A549 (cell line): ENCODE measurements at regions not wholly inside any gene's neighbourhood (a gene's known extent, or its start where the extent isn't known, plus 50 kb on each side); places are given as distances from the start of the nearest gene placed in this dataset.

Source experiments
- ATAC-seq, 2 experiments: fragments of 200-7000 bp in 1 of 2; fragments of >200 bp in 1 of 2; cut with Nextera tagmentation in 1 of 2; cut with Tn5 transposase in 1 of 2; 3 replicates each; pipeline versions ENCODE4 v1.8.0 to v1.9.1; 2018 to 2020; ENCODE audit warnings: mild to moderate bottlenecking in 1 of 2, moderate library complexity in 1 of 2
- CTCF ChIA-PET: fragments of 300-600 bp; sonication (Branson Sonifier 250); formaldehyde crosslinking; extraction: SDS; loops from one replicate; lab custom pipeline; 2021; ENCODE audit warnings: antibody characterized with exemption, inconsistent platforms; lab: Yijun Ruan, JAX
- POLR2A ChIA-PET: fragments of 350-600 bp; formaldehyde crosslinking; extraction: SDS; loops from one replicate; lab custom pipeline; 2021; ENCODE audit warnings: antibody characterized with exemption, inconsistent platforms; lab: Yijun Ruan, JAX
- DNase-seq, 2 experiments: peaks; one replicate each; pipeline versions ENCODE4 v3.0.0 to v3.0.0-alpha.2; 2011 to 2016; ENCODE audit warnings: low read depth in 1 of 2, low spot score in 1 of 2
- FAIRE-seq: peaks from 2 replicates; lab custom pipeline; 2011; peaks lifted over from hg19 to GRCh38; lab: Jason Lieb, UNC
- H3K27ac ChIP-seq, 2 experiments: fragments of >200 bp; sonication (Bioruptor Twin); formaldehyde crosslinking; 3 replicates each; pipeline ENCODE4 v1.5.1; 2016 to 2017
- H3K4me1 ChIP-seq: fragments of >200 bp; sonication (Bioruptor Twin); formaldehyde crosslinking; 3 replicates; pipeline ENCODE4 v1.6.1; 2016
- H3K4me2 ChIP-seq: fragments of >200 bp; sonication (Bioruptor Twin); formaldehyde crosslinking; 3 replicates; pipeline ENCODE4 v1.6.1; 2016
- H3K4me3 ChIP-seq: fragments of >200 bp; sonication (Bioruptor Twin); formaldehyde crosslinking; 3 replicates; pipeline ENCODE4 v1.5.1; 2016
- H3K9me3 ChIP-seq: fragments of >200 bp; sonication (Bioruptor Twin); formaldehyde crosslinking; 3 replicates; pipeline ENCODE4 v1.6.1; 2016
- BHLHE40 ChIP-seq: IDR thresholded peaks from 2 replicates; pipeline ENCODE4 v1.6.1; 2012; ENCODE audit warnings: low read depth, low read length, inconsistent platforms
- CBX2 ChIP-seq: fragments of 200-600 bp; sonication (generic); IDR thresholded peaks from 2 replicates; pipeline ENCODE4 v1.6.1; 2016; ENCODE audit warnings: low read depth, mild to moderate bottlenecking, borderline replicate concordance
- CBX8 ChIP-seq: fragments of 200-600 bp; sonication (generic); IDR thresholded peaks from 2 replicates; pipeline ENCODE4 v1.6.1; 2016
- CEBPB ChIP-seq, 2 experiments: fragments of >200 bp in 1 of 2; sonication (Bioruptor Twin) in 1 of 2; formaldehyde crosslinking in 1 of 2; IDR thresholded peaks; 2 replicates each; pipeline ENCODE4 v1.6.1; 2012 to 2016
- CHD2 ChIP-seq: fragments of 150-350 bp; IDR thresholded peaks from 2 replicates; pipeline ENCODE4 v1.6.1; 2014; ENCODE audit warnings: low read length; ENCODE audit not compliant: partially characterized antibody
- EHF ChIP-seq: fragments of 250-450 bp; sonication (Bioruptor Pico); IDR thresholded peaks from 2 replicates; pipeline ENCODE4 v1.5.0; 2020; ENCODE audit warnings: mild to moderate bottlenecking
- FOSB ChIP-seq: fragments of 250-450 bp; sonication (Bioruptor Pico); IDR thresholded peaks from 2 replicates; pipeline ENCODE4 v1.5.0; 2020; ENCODE audit warnings: mild to moderate bottlenecking, moderate library complexity
- GATA3 ChIP-seq: IDR thresholded peaks from 2 replicates; pipeline ENCODE4 v1.6.1; 2012; ENCODE audit warnings: borderline replicate concordance
- HDAC2 ChIP-seq: fragments of 200-600 bp; sonication (generic); IDR thresholded peaks from 2 replicates; pipeline ENCODE4 v1.6.1; 2016
- HOXB13 ChIP-seq: fragments of 250-450 bp; sonication (Bioruptor Pico); IDR thresholded peaks from 2 replicates; pipeline ENCODE4 v1.5.0; 2020; ENCODE audit warnings: low read depth, mild to moderate bottlenecking, moderate library complexity
- JUN ChIP-seq, 2 experiments: fragments of >200 bp; sonication (Bioruptor Twin); formaldehyde crosslinking; IDR thresholded peaks; 2 replicates in 1 of 2; 3 replicates in 1 of 2; pipeline ENCODE4 v1.6.1; 2016 to 2017
- KDM5A ChIP-seq: fragments of 200-600 bp; sonication (generic); IDR thresholded peaks from 2 replicates; pipeline ENCODE4 v1.6.1; 2016; ENCODE audit warnings: antibody characterized with exemption, mild to moderate bottlenecking
- MAZ ChIP-seq: fragments of 150-350 bp; IDR thresholded peaks from 2 replicates; pipeline ENCODE4 v1.6.1; 2014; ENCODE audit warnings: antibody characterized with exemption, low read depth, low read length, borderline replicate concordance
- MYC ChIP-seq: IDR thresholded peaks from 2 replicates; pipeline ENCODE4 v1.6.1; 2012; ENCODE audit warnings: mild to moderate bottlenecking, inconsistent platforms, low read length, improper control_type of control experiment, borderline replicate concordance
- NR3C1 ChIP-seq: fragments of >200 bp; sonication (Bioruptor Twin); formaldehyde crosslinking; IDR thresholded peaks from 3 replicates; pipeline ENCODE4 v1.6.1; 2017
- PBX3 ChIP-seq: IDR thresholded peaks from 2 replicates; pipeline ENCODE4 v1.6.1; 2012
- POLR2A ChIP-seq: IDR thresholded peaks from 2 replicates; pipeline ENCODE4 v1.6.1; 2012; ENCODE audit warnings: mild to moderate bottlenecking, low read length
- RAD21 ChIP-seq, 2 experiments: fragments of >200 bp in 1 of 2; sonication (Bioruptor Twin) in 1 of 2; formaldehyde crosslinking in 1 of 2; IDR thresholded peaks in 1 of 2; conservative IDR thresholded peaks in 1 of 2; 2 replicates in 1 of 2; 3 replicates in 1 of 2; pipeline ENCODE4 v1.6.1; 2012 to 2018; ENCODE audit warnings: inconsistent platforms in 1 of 2
- RARB ChIP-seq: fragments of 250-450 bp; sonication (Bioruptor Pico); IDR thresholded peaks from 2 replicates; pipeline ENCODE4 v1.8.0; 2021; ENCODE audit warnings: mild to moderate bottlenecking, moderate library complexity
- RFX5 ChIP-seq: fragments of 450-650 bp; IDR thresholded peaks from 2 replicates; pipeline ENCODE4 v1.7.1; 2014; ENCODE audit warnings: antibody characterized with exemption, mild to moderate bottlenecking, moderate library complexity
- RNF2 ChIP-seq: fragments of 200-600 bp; sonication (generic); IDR thresholded peaks from 2 replicates; pipeline ENCODE4 v1.6.1; 2016; ENCODE audit warnings: low read depth, mild to moderate bottlenecking, antibody characterized with exemption, moderate library complexity, borderline replicate concordance
- TP53 ChIP-seq: fragments of 250-450 bp; sonication (Bioruptor Pico); IDR thresholded peaks from 2 replicates; pipeline ENCODE4 v1.5.0; 2021; ENCODE audit warnings: mild to moderate bottlenecking, moderate library complexity
- ZNF302 ChIP-seq: fragments of 250-450 bp; sonication (Bioruptor Pico); IDR thresholded peaks from 2 replicates; pipeline ENCODE4 v1.9.0; 2021; ENCODE audit warnings: inconsistent platforms, mild to moderate bottlenecking, moderate library complexity
- ZSCAN20 ChIP-seq: fragments of 250-450 bp; sonication (Bioruptor Pico); IDR thresholded peaks from 2 replicates; pipeline ENCODE4 v1.8.0; 2022; ENCODE audit warnings: mild to moderate bottlenecking, moderate library complexity
- WGBS: methylation state at CpG from one replicate; pipeline ENCODE4 v1.1.6; 2017; ENCODE audit errors: missing lambda C conversion rate; 5-methylcytosine and 5-hydroxymethylcytosine counted together
- TF ChIP-seq, protein P1 (sequence below): fragments of 150-350 bp; IDR thresholded peaks from 2 replicates; pipeline ENCODE4 v1.6.1; 2014; ENCODE audit warnings: low read depth, mild to moderate bottlenecking, low read length
- TF ChIP-seq, protein P2 (sequence below): IDR thresholded peaks from 2 replicates; pipeline ENCODE4 v1.6.1; 2012; ENCODE audit warnings: low read depth, borderline replicate concordance
- TF ChIP-seq, protein P3 (sequence below): fragments of 200-600 bp; sonication (generic); IDR thresholded peaks from 2 replicates; pipeline ENCODE4 v1.6.1; 2016; ENCODE audit warnings: antibody characterized with exemption, mild to moderate bottlenecking, moderate library complexity
- TF ChIP-seq, protein P4 (sequence below): fragments of >200 bp; sonication (Bioruptor Twin); formaldehyde crosslinking; IDR thresholded peaks from 3 replicates; pipeline ENCODE4 v1.5.1; 2016

GRCh38 chr4:55016131-55016530, 109.3 kb downstream of the KDR start:
- no peak for ATAC-seq
- DNase-seq: no peak
- FAIRE-seq: no peak
- Histone ChIP-seq H3K4me1 (no peaks in the 10 kb centered on the region), H3K9me3 (no peaks in the 10 kb centered on the region), H3K27ac (no peak overlapping the region), H3K4me3 (no peak overlapping the region), H3K4me2 (no peak overlapping the region)
- CTCF ChIA-PET: no interaction called here
- TF ChIP-seq ZSCAN20 (CRISPR knock-in tag) (no peak), FOSB (CRISPR knock-in tag) (no peak), CBX8 (no peak), GATA3 (no peak), CHD2 (no peak), HDAC2 (no peak), MYC (no peak), POLR2A (no peak), RFX5 (no peak), EHF (CRISPR knock-in tag) (no peak), MAZ (no peak), TP53 (CRISPR knock-in tag) (no peak), BHLHE40 (no peak), JUN (IDR thresholded peaks at IDR 0.05) (no peak)
- TF ChIP-seq, protein P1, sequence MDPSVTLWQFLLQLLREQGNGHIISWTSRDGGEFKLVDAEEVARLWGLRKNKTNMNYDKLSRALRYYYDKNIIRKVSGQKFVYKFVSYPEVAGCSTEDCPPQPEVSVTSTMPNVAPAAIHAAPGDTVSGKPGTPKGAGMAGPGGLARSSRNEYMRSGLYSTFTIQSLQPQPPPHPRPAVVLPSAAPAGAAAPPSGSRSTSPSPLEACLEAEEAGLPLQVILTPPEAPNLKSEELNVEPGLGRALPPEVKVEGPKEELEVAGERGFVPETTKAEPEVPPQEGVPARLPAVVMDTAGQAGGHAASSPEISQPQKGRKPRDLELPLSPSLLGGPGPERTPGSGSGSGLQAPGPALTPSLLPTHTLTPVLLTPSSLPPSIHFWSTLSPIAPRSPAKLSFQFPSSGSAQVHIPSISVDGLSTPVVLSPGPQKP: no peak
- TF ChIP-seq, protein P2, sequence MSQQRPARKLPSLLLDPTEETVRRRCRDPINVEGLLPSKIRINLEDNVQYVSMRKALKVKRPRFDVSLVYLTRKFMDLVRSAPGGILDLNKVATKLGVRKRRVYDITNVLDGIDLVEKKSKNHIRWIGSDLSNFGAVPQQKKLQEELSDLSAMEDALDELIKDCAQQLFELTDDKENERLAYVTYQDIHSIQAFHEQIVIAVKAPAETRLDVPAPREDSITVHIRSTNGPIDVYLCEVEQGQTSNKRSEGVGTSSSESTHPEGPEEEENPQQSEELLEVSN: no peak
- TF ChIP-seq, protein P3, sequence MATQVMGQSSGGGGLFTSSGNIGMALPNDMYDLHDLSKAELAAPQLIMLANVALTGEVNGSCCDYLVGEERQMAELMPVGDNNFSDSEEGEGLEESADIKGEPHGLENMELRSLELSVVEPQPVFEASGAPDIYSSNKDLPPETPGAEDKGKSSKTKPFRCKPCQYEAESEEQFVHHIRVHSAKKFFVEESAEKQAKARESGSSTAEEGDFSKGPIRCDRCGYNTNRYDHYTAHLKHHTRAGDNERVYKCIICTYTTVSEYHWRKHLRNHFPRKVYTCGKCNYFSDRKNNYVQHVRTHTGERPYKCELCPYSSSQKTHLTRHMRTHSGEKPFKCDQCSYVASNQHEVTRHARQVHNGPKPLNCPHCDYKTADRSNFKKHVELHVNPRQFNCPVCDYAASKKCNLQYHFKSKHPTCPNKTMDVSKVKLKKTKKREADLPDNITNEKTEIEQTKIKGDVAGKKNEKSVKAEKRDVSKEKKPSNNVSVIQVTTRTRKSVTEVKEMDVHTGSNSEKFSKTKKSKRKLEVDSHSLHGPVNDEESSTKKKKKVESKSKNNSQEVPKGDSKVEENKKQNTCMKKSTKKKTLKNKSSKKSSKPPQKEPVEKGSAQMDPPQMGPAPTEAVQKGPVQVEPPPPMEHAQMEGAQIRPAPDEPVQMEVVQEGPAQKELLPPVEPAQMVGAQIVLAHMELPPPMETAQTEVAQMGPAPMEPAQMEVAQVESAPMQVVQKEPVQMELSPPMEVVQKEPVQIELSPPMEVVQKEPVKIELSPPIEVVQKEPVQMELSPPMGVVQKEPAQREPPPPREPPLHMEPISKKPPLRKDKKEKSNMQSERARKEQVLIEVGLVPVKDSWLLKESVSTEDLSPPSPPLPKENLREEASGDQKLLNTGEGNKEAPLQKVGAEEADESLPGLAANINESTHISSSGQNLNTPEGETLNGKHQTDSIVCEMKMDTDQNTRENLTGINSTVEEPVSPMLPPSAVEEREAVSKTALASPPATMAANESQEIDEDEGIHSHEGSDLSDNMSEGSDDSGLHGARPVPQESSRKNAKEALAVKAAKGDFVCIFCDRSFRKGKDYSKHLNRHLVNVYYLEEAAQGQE: no peak
- 7% methylated on average over 2 of the region's 2 CpGs for WGBS
- POLR2A ChIA-PET: no interaction called here

GRCh38 chr4:55014876-55015275, 110.5 kb downstream of the KDR start:
- POLR2A ChIA-PET: no interaction called here

More at GRCh38 chr4:55014876-55015275, 110.5 kb downstream of the KDR start:
- H3K4me2 ChIP-seq: no peak overlapping the region
- H3K27ac ChIP-seq: no peak overlapping the region
- DNase-seq (no peak), FAIRE-seq (no peak), ATAC-seq (no peak)
- CTCF ChIA-PET: no interaction called here
- no peaks in the 10 kb centered on the region for H3K4me1 ChIP-seq
- H3K9me3 ChIP-seq: no peaks in the 10 kb centered on the region
- 12% methylated on average over 2 of the region's 2 CpGs for WGBS
- H3K4me3 ChIP-seq: no peak overlapping the region
- TF ChIP-seq RARB (CRISPR knock-in tag): no peak
- no peak for TF ChIP-seq CEBPB (IDR thresholded peaks at IDR 0.05)
- no peak for TF ChIP-seq ZNF302 (CRISPR knock-in tag)
- TF ChIP-seq HOXB13 (CRISPR knock-in tag): no peak
- no peak for TF ChIP-seq EHF (CRISPR knock-in tag)
- TF ChIP-seq NR3C1: no peak
- TF ChIP-seq GATA3: no peak
- no peak for TF ChIP-seq CBX2
- TF ChIP-seq, protein P3: no peak
- no peak for TF ChIP-seq JUN (IDR thresholded peaks at IDR 0.05)
- TF ChIP-seq KDM5A: no peak
- TF ChIP-seq PBX3: no peak
- no peak for TF ChIP-seq RNF2
- TF ChIP-seq RAD21 (conservative IDR thresholded peaks at IDR 0.05 in 1 of 2, IDR thresholded peaks at IDR 0.05 in 1 of 2): no peak
- no peak for TF ChIP-seq MAZ
- TF ChIP-seq, protein P4, sequence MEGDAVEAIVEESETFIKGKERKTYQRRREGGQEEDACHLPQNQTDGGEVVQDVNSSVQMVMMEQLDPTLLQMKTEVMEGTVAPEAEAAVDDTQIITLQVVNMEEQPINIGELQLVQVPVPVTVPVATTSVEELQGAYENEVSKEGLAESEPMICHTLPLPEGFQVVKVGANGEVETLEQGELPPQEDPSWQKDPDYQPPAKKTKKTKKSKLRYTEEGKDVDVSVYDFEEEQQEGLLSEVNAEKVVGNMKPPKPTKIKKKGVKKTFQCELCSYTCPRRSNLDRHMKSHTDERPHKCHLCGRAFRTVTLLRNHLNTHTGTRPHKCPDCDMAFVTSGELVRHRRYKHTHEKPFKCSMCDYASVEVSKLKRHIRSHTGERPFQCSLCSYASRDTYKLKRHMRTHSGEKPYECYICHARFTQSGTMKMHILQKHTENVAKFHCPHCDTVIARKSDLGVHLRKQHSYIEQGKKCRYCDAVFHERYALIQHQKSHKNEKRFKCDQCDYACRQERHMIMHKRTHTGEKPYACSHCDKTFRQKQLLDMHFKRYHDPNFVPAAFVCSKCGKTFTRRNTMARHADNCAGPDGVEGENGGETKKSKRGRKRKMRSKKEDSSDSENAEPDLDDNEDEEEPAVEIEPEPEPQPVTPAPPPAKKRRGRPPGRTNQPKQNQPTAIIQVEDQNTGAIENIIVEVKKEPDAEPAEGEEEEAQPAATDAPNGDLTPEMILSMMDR: no peak
